ENCODE measurements at regions not wholly inside any gene's neighbourhood (a gene's known extent, or its start where the extent isn't known, plus 50 kb on each side); places are given as distances from the start of the nearest gene placed in this dataset.
"Not testable (repeated sequence)": the region's sequence is repeated elsewhere in the genome, so short reads cannot be mapped to it uniquely, and the experiment has no call there.

- RAD21 ChIA-PET (ENCODE audit: unreplicated experiment): no interaction called here
- SMC1A ChIA-PET (ENCODE audit: uncharacterized antibody, unreplicated experiment): no interaction called here
- no peaks in the 10 kb centered on the region for H3K4me1 ChIP-seq (ENCODE audit: control insufficient read depth, insufficient read depth, low read length)
- FAIRE-seq: no peak
- H3K27ac ChIP-seq (ENCODE audit: control insufficient read depth, insufficient read depth): no peak overlapping the region
- POLR2A ChIA-PET: no interaction called here
- TF ChIP-seq EZH2 (IDR thresholded peaks at IDR 0.05; ENCODE audit: borderline replicate concordance, control insufficient read depth, low read depth, low read length): no peak
- no peak for TF ChIP-seq CBX3 (IDR thresholded peaks at IDR 0.05; ENCODE audit: borderline replicate concordance, low read depth)
- no peak for TF ChIP-seq ATF3 (IDR thresholded peaks at IDR 0.05; ENCODE audit: borderline replicate concordance, extremely low read depth, low read depth, low read length)
- no peak for TF ChIP-seq SMC3 (IDR thresholded peaks at IDR 0.05; ENCODE audit: borderline replicate concordance, low read length)
- H3K36me3 ChIP-seq (ENCODE audit: control insufficient read depth in 2 of 2, insufficient read depth in 2 of 2, low read length in 1 of 2): no peaks in the 10 kb centered on the region
- intact Hi-C loops (cut with micrococcal nuclease; ENCODE audit: unreplicated experiment) (no loop called here), in situ Hi-C loops (cut with MboI) (no loop called here)
- H3K4me2 ChIP-seq (ENCODE audit: control insufficient read depth, insufficient read depth): no peak overlapping the region
- no peak overlapping the region for H3K4me3 ChIP-seq
- no peak for DNase-seq (ENCODE audit: low read depth, low spot score)
- H3K9ac ChIP-seq (ENCODE audit: control insufficient read depth, insufficient read depth, low read length): no peak overlapping the region
- H2AFZ ChIP-seq (ENCODE audit: control insufficient read depth, low read depth, low read length): no peak overlapping the region
- no peaks in the 10 kb centered on the region for H4K20me1 ChIP-seq (ENCODE audit: control insufficient read depth, insufficient read depth)
- no peaks in the 10 kb centered on the region for H3K27me3 ChIP-seq (replicated peaks in 1 of 2; ENCODE audit: control insufficient read depth in 2 of 2, insufficient read depth in 2 of 2, low read length in 1 of 2)
- ATAC-seq: no peak
- no TSS peak for BruUV-seq (replicated peaks)
- H3K9me3 ChIP-seq (replicated peaks; ENCODE audit: control insufficient read depth, insufficient read depth, low read length): no peaks in the 10 kb centered on the region
- 1% methylated on average over 4 of the region's 4 CpGs for WGBS (ENCODE audit: insufficient coverage, insufficient replicate concordance, low lambda C conversion rate, missing lambda C conversion rate)
- CTCF ChIA-PET: no interaction called here
- no peaks in the 10 kb centered on the region for H3K79me2 ChIP-seq (ENCODE audit: control insufficient read depth, insufficient read depth, low read length)
These were observed 756.5 kb downstream of the C4orf33 start for GRCh38 chr4:129852434-129852833.

DNA sequence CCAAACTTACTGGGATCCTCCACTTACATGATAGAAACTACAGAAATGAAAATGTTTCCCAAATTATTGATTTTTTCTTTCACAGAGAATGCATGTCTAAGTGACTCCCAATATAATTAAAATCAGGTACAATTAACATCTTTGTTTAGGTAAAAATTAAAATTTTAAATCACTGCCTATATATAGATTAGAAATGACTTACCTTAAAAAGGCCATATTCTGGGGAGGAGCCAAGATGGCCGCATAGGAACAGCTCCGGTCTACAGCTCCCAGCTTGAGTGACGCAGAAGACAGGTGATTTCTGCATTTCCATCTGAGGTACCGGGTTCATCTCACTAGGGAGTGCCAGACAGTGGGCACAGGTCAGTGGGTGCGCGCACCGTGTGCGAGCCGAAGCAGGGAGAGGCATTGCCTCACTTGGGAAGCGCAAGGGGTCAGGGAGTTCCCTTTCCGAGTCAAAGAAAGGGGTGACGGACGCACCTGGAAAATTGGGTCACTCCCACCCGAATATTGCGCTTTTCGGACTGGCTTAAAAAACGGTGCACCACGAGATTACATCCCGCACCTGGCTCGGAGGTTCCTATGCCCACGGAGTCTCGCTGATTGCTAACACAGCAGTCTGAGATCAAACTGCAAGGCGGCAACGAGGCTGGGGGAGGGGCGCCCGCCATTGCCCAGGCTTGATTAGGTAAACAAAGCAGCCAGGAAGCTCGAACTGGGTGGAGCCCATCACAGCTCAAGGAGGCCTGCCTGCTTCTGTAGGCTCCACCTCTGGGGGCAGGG is 757.9 kb downstream of the C4orf33 start:
- H4K20me1 ChIP-seq (ENCODE audit: control insufficient read depth, insufficient read depth); H3K27ac ChIP-seq (ENCODE audit: control insufficient read depth, insufficient read depth); ATAC-seq; H3K4me2 ChIP-seq (ENCODE audit: control insufficient read depth, insufficient read depth); H2AFZ ChIP-seq (ENCODE audit: control insufficient read depth, low read depth, low read length); SMC1A ChIA-PET (ENCODE audit: uncharacterized antibody, unreplicated experiment); H3K79me2 ChIP-seq (ENCODE audit: control insufficient read depth, insufficient read depth, low read length); H3K9ac ChIP-seq (ENCODE audit: control insufficient read depth, insufficient read depth, low read length); H3K36me3 ChIP-seq (ENCODE audit: control insufficient read depth in 2 of 2, insufficient read depth in 2 of 2, low read length in 1 of 2); in situ Hi-C loops (cut with MboI); BruUV-seq (replicated peaks); DNase-seq (ENCODE audit: low read depth, low spot score); RAD21 ChIA-PET (ENCODE audit: unreplicated experiment); H3K4me3 ChIP-seq; intact Hi-C loops (cut with micrococcal nuclease; ENCODE audit: unreplicated experiment); POLR2A ChIA-PET; CTCF ChIA-PET; H3K9me3 ChIP-seq (replicated peaks; ENCODE audit: control insufficient read depth, insufficient read depth, low read length); FAIRE-seq; H3K4me1 ChIP-seq (ENCODE audit: control insufficient read depth, insufficient read depth, low read length); H3K27me3 ChIP-seq (replicated peaks in 1 of 2; ENCODE audit: control insufficient read depth in 2 of 2, insufficient read depth in 2 of 2, low read length in 1 of 2): not testable (repeated sequence)
- WGBS (ENCODE audit: insufficient coverage, insufficient replicate concordance, low lambda C conversion rate, missing lambda C conversion rate): 58% methylated on average over 25 of the region's 27 CpGs

Measured in GM12878 (cell line).